Fibroblast of gingiva (primary cell): ENCODE measurements at regions not wholly inside any gene's neighbourhood (a gene's known extent, or its start where the extent isn't known, plus 50 kb on each side); places are given as distances from the start of the nearest gene placed in this dataset.
"Not testable (repeated sequence)": the region's sequence is repeated elsewhere in the genome, so short reads cannot be mapped to it uniquely, and the experiment has no call there.

Experiments
- DNase-seq: peaks from one replicate; pipeline ENCODE4 v3.0.0-alpha.2; 2011; ENCODE audit warnings: low read depth

- DNase-seq: no peak
Measured at GRCh38 chr6:168852376-168852884, 401.2 kb downstream of the THBS2 start.

DNA sequence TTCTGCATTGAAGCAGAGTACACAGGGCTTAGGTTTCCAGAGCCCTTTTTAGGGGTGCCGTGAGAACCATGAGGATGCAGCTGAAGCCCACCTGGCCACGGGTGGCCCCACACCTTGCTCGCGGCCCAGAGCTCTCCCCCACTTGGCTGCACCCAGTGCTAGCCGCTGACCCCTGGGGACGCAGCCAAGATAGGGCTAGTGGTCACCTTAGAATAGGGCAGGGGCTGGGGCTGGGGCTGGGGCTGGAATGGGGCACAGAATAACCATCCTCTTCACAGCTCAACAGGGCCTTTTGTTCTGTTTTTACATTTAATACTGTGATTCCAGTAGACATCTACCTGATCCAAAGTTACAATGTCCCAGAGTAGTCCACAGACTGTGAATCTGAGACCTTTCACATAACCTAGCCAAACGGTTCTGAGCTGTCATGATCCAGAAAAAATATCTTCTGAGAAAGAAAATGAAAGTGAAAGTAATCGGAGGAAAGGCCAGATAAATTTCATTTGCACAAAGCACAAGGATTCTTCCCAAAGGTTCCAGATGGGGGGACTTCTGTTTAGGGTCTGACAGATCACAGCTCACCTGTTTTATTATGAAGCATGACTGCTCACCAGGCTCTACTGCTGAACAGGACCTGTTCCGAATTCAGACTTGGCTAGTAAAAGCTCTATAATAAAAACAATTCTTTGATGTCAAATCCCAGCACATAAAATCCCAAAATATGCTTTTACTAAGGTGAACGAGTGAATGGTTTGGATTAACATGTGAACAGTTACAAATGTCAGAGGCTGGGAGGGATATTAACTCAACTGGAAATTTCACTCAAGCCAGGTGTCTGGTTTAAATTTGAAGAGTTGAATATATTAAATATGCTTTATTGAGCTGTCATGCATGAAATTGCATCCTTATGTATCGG, 401.9 kb downstream of the THBS2 start:
- no peak for DNase-seq

DNA sequence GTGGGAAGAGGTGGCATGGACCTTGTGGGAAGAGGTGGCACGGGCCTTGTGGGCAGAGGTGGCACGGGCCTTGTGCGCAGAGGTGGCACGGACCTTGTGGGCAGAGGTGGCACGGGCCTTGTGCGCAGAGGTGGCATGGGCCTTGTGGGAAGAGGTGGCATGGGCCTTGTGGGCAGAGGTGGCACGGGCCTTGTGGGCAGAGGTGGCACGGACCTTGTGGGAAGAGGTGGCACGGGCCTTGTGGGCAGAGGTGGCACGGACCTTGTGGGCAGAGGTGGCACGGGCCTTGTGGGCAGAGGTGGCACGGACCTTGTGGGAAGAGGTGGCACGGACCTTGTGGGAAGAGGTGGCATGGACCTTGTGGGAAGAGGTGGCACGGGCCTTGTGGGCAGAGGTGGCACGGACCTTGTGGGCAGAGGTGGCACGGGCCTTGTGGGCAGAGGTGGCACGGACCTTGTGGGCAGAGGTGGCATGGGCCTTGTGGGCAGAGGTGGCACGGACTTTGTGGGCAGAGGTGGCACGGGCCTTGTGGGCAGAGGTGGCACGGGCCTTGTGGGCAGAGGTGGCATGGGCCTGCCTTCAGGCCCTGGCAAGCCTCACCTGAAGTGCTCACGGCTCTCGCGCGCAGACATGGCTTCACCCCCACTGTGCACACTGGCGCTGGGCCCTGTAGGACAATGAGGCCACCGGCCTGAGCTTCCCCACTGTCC, 403.5 kb downstream of the THBS2 start:
- DNase-seq: not testable (repeated sequence)

DNA sequence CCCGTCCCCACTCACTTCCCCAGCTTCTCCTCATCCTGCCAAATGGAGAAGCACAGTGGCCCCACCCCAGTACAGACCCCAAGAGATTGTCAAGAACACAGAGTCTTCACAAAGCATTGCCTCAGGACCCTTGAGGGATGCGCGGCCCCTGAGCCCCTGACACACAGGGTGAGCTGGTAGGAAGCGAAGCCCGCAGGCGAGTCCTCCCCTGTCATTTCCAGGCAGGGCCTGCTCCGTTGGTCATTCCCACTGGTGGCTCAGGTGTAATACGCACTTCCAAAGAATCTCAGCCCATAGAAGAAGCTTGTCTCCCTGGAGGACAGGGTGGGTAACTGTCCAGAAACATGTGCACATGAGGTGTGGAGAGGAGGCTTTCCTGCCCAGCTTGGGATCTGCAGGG, 404.2 kb downstream of the THBS2 start:
- no peak for DNase-seq

- DNase-seq: no peak
Measured at GRCh38 chr6:168848797-168849196, 404.8 kb downstream of the THBS2 start.

DNA sequence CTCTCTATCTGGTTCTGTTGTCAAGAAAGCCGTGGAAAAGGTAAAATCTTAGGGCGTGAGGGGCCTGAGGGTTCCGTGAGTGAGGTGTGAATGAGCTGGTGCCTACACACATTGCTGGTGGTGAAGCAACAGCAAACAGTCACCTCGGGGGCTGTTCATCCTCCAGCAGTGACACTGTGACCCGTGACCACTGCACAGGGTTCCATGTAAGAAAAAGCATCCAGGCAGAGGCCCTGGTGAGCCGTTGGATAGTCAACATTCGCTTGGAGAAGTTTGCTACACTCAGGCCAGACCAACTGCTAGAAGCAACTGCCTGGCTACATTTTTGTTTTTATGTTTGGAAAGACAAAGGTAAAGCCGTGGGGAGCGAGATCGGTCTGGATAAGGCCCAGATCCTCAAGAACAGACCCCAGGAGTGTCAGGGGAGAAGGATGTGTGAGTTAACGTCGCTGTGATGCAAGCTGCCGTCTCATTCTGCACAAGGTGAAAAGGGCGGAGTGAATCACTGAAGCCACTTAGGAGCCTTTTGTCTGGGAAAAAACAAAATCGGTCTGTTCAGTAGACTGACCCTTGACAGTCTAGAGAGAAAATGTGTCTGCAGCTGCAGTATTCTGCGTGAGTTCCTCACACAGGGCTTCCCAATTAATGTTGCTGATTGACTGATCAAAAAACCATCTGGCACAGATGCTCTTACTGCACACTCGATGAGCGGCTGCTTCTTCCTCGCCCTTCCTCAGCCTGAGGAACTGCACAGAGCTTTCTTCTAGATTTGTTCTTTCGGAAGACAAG, 404.0 kb downstream of the SMOC2 start:
- no peak for DNase-seq

DNA sequence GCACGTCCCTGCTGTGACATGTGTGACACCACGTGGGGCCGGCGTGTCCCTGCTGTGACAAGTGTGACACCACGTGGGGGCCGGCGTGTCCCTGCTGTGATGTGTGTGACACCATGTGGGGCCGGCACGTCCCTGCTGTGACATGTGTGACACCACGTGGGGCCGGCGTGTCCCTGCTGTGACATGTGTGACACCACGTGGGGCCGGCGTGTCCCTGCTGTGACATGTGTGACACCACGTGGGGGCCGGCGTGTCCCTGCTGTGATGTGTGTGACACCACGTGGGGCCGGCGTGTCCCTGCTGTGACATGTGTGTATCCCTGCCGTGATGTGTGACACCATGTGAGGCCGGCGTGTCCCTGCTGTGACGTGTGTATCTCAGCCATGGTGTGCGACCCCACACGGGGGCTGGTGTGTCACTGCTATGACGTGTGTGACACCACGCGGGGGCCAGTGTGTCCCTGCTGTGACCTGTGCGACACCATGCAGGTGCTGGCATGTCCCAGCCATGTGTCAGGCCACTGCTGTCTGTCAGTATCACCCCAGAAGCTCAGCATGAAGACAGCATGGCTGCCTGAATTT, 401.7 kb downstream of the SMOC2 start:
- DNase-seq: not testable (repeated sequence)

GRCh38 chr6:168841609-168842278, 400.8 kb downstream of the SMOC2 start:
- no peak for DNase-seq

- not testable (repeated sequence) for DNase-seq
Measured at GRCh38 chr6:168840932-168841331, 399.9 kb downstream of the SMOC2 start.

DNA sequence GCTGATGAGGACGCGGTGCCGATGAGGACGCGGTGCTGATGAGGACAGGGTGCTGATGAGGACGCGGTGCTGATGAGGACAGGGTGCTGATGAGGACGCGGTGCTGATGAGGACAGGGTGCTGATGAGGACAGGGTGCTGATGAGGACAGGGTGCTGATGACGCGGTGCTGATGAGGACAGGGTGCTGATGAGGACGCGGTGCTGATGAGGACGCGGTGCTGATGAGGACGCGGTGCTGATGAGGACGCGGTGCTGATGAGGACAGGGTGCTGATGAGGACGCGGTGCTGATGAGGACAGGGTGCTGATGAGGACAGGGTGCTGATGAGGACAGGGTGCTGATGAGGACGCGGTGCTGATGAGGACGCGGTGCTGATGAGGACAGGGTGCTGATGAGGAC, 399.3 kb downstream of the SMOC2 start:
- not testable (repeated sequence) for DNase-seq

DNA sequence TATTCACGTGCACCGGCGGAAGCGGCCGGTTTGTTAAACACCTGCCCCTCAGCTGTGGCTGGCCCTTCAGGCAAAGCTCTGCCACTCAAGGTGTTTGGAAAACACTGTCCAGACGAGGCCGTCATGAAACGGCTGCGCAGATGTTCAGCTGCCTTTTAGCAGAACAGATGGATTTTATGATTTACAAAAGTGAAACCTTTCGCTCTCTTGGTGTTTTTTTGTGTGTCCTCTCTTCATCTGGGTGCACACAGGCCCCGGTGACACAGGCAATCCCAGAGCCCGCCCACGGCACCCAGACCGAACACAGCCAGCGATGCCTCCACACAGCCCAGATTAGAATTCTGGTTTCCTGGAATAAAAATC, 397.0 kb downstream of the SMOC2 start:
- DNase-seq: no peak

GRCh38 chr6:168837254-168838036, 396.5 kb downstream of the SMOC2 start:
- DNase-seq: no peak

DNA sequence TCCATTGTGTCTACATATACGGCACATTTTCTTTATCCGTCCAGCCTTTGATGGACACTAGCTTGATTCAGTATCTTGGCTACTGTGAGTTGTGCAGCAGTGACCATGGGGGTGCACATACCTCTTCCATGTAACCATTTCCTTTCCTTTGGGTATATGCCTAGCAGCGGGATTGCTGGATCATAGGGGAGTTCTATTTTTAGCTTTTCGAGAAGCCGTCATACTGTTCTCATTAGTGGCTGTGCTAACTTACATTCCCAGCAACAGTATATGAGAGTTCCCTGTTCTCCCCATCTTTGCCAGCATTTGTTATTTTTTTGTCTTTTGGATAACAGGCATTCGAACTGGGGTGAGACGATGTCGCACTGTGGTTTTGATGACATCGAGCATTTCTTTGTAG, 395.0 kb downstream of the SMOC2 start:
- DNase-seq: no peak

GRCh38 chr6:168834801-168835200, 393.8 kb downstream of the SMOC2 start:
- DNase-seq: no peak

- no peak for DNase-seq
Measured at GRCh38 chr6:168834042-168834587, 393.1 kb downstream of the SMOC2 start.

DNA sequence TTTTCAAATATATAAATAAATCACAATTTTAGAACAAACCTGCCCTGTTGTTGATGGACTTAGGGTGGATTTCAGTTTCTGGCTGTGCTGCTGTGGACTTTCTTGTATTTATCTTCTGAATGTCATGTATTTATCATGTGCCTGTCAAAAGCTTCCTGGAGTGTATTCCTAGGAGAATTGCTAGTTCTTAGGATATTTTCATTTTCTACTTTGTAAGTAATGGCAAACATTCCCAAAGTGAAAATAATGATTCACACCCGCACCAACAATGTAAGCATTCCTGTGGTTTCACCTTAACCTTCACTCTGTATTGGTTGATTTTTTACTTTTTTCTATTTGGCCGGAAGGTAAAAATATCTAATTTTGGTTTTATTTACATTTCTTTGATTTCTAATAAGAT, 387.8 kb downstream of the SMOC2 start:
- DNase-seq: no peak

- DNase-seq: no peak
Measured at GRCh38 chr6:168828035-168828434, 387.1 kb downstream of the SMOC2 start.

- DNase-seq: no peak
Measured at GRCh38 chr6:168827586-168827871, 386.5 kb downstream of the SMOC2 start.

- no peak for DNase-seq
Measured at GRCh38 chr6:168826726-168827585, 386.0 kb downstream of the SMOC2 start.

DNA sequence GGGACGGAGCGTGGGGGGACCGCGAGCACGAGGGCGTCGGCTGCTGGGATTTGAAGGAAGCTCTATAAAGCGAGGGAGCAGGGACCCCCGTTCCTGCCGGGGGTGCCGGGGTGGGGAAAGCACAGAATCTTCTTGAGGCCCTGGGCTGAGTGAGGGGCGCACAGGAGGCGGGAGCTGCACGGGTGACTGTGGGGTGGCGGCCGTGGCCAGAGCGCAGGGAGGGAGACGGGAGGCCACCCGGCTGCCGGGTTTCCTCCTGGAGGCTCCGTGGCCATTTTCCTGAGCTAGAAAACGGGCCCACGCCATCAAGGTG, 385.1 kb downstream of the SMOC2 start:
- no peak for DNase-seq
